ENCODE measurements at regions not wholly inside any gene's neighbourhood (a gene's known extent, or its start where the extent isn't known, plus 50 kb on each side); places are given as distances from the start of the nearest gene placed in this dataset.

DNA sequence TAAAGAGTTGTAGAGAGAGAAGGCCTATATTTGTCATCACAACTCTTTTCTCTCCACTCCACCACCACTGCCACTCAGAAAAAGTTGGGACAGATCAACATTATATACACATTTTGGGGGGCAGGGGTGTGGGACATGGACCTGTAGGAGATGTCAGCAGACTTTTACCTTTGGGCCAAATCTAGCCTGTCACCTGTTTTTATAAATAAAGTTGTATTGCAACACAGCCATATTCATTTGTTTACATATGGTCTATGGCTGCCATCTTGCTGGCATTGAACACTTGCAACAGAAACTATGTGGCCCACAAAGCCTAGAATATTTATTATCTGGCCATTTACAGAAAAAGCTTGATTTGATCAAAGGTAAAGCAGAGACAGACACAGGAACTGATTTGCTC lies 250.7 kb downstream of the BTG1 start:
- peaks cover 16% of the 10 kb centered on the region for H3K4me1 Mint-ChIP-seq
- H3K27ac Mint-ChIP-seq = no peak overlapping the region
- no peaks in the 10 kb centered on the region for H3K36me3 Mint-ChIP-seq (ENCODE audit: low read depth)
- DNase-seq = no peak
- H3K27me3 Mint-ChIP-seq (ENCODE audit: low read depth, poor library complexity) = no peaks in the 10 kb centered on the region
- no peaks in the 10 kb centered on the region for H3K9me3 Mint-ChIP-seq
- TF ChIP-seq, protein P1, sequence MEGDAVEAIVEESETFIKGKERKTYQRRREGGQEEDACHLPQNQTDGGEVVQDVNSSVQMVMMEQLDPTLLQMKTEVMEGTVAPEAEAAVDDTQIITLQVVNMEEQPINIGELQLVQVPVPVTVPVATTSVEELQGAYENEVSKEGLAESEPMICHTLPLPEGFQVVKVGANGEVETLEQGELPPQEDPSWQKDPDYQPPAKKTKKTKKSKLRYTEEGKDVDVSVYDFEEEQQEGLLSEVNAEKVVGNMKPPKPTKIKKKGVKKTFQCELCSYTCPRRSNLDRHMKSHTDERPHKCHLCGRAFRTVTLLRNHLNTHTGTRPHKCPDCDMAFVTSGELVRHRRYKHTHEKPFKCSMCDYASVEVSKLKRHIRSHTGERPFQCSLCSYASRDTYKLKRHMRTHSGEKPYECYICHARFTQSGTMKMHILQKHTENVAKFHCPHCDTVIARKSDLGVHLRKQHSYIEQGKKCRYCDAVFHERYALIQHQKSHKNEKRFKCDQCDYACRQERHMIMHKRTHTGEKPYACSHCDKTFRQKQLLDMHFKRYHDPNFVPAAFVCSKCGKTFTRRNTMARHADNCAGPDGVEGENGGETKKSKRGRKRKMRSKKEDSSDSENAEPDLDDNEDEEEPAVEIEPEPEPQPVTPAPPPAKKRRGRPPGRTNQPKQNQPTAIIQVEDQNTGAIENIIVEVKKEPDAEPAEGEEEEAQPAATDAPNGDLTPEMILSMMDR (IDR thresholded peaks at IDR 0.05) = no peak
- H3K4me3 Mint-ChIP-seq = no peak overlapping the region

DNA sequence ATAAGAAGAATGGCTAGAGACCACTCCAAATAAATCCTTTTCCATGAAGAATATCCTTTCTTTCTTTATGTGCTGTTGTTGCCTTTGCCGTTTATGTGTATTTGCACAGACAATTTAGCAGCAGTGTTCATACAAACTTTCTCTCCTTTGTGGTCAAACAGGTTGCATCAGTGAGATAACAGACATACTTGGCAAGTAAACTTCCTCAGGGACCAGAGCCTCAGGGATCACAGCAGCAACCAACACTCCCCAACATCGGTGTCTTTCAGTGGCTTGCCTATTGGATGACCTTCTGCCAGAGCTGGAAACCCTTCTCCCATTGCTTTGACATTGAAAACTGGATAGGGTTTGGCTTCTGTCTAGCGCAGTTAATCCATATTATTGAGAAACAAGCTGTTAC lies 252.2 kb downstream of the BTG1 start:
- H3K4me1 Mint-ChIP-seq = peaks cover 11% of the 10 kb centered on the region

DNA sequence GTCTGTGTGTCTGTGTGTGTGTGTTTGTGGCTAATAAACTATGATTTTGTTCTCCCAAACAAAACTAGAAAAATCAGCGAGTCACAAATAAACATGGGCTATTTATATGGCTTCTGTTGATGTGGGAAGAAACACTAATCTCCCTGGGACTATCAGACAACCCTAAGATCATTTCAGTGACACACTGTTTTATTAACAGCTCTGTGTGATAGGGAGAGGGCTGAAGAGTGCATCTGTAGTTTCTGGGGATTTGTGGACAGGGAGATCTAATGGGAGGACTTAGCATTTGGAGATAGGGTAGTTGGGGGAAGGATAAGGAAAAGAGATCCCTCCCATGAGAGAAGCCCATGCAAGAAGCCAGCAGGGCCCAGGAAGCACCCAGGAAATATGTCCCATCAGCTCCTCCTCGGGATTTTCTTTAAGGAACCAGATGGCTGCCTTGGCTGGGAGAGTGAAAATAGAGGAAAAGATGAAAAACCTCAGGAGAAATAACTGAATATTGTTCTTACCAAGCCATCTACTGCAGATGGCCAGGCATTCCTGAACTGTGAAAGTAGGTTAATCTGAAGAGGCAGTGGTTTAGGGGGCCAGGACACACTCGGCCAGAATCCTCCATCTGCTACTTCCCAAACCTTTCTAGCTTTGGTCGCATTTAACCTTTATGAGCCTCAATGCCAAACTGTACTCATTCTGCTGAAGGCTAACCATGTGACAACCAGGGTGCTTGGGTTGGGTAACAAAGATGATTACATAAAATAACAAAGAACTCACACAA lies 253.4 kb downstream of the BTG1 start:
- no peaks in the 10 kb centered on the region for H3K36me3 Mint-ChIP-seq (ENCODE audit: low read depth)
- peaks cover 11% of the 10 kb centered on the region for H3K4me1 Mint-ChIP-seq
- DNase-seq = no peak
- no peak overlapping the region for H3K4me3 Mint-ChIP-seq
- no peak overlapping the region for H3K27ac Mint-ChIP-seq
- TF ChIP-seq, protein P1 (IDR thresholded peaks at IDR 0.05) = no peak
- H3K27me3 Mint-ChIP-seq (ENCODE audit: low read depth, poor library complexity) = no peaks in the 10 kb centered on the region
- H3K9me3 Mint-ChIP-seq = no peaks in the 10 kb centered on the region

More for the DNA sequence above, 252.2 kb downstream of the BTG1 start:
- Mint-ChIP-seq H3K36me3 (ENCODE audit: low read depth) (no peaks in the 10 kb centered on the region), H3K4me3 (no peak overlapping the region), H3K27ac (no peak overlapping the region), H3K9me3 (no peaks in the 10 kb centered on the region), H3K27me3 (ENCODE audit: low read depth, poor library complexity) (no peaks in the 10 kb centered on the region)
- TF ChIP-seq, protein P1 (IDR thresholded peaks at IDR 0.05) = no peak
- no peak for DNase-seq

DNA sequence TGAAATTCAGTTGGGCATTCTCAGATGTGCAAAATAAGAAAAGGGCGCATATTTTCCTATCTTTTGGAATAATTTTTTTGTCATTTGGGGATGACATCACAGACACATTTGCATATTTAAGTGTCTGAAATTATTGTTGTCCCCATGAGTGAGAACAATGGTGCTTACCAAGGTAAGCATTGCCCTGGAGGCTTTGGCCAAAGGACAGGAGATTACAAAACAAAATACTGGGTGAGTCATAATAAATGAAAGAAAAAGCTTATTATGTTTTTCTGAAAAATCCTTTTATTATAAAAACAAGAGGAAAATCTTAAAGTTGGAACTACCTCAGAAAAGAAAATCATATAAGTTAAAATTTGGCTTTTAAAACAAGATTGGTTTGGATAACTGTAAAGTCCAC lies 254.9 kb downstream of the BTG1 start:
- Mint-ChIP-seq H3K36me3 (ENCODE audit: low read depth) (no peaks in the 10 kb centered on the region), H3K4me1 (peaks cover 14% of the 10 kb centered on the region)
- TF ChIP-seq, protein P1 (IDR thresholded peaks at IDR 0.05) = no peak

DNA sequence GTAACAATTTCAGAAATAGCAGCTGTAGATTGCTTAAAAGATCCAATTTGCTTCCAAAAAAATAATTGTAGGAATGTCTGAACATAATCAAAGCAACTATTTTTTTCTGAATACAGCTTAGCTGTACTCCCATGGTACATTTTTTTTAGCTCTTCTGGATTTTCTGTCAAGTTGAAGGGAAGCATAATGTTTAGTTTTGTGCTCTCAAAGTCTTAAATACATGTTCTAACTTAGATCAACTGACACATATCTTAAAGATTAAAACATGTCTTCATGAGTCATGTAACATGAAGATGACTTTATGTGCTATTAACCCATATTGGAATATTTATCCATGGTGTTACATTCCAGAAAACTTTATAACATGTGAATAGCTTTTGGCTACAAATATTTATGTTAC lies 255.7 kb downstream of the BTG1 start:
- Mint-ChIP-seq H3K9me3 (no peaks in the 10 kb centered on the region), H3K27ac (no peak overlapping the region), H3K4me3 (no peak overlapping the region), H3K27me3 (ENCODE audit: low read depth, poor library complexity) (no peaks in the 10 kb centered on the region), H3K4me1 (peaks cover 18% of the 10 kb centered on the region), H3K36me3 (ENCODE audit: low read depth) (no peaks in the 10 kb centered on the region)
- TF ChIP-seq, protein P1 (IDR thresholded peaks at IDR 0.05) = no peak
- DNase-seq = no peak

More for the DNA sequence above, 254.9 kb downstream of the BTG1 start:
- DNase-seq = no peak
- H3K9me3 Mint-ChIP-seq = no peaks in the 10 kb centered on the region
- no peak overlapping the region for H3K4me3 Mint-ChIP-seq
- H3K27me3 Mint-ChIP-seq (ENCODE audit: low read depth, poor library complexity) = no peaks in the 10 kb centered on the region
- no peak overlapping the region for H3K27ac Mint-ChIP-seq

DNA sequence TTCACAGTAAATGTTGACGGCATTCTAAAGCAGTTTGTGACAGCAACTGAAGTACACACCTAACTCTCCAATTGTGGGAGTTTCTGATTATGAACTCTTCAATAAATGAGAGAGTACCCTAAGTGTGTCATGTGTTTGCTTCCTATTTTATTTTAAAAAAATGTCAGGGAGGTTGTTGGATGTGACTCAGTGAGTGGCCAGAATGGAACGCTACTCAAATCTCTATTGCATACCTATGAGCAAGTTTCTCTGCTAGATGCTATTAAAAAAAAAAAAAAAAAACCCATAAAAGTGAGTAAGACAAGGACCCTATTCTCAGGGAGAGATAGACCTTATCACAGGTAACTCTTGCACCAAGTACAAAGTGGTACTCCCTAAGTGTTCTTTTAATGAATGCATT lies 256.6 kb downstream of the BTG1 start:
- H3K27me3 Mint-ChIP-seq (ENCODE audit: low read depth, poor library complexity) = no peaks in the 10 kb centered on the region
- H3K9me3 Mint-ChIP-seq = no peaks in the 10 kb centered on the region
- no peaks in the 10 kb centered on the region for H3K36me3 Mint-ChIP-seq (ENCODE audit: low read depth)
- no peak overlapping the region for H3K4me3 Mint-ChIP-seq
- H3K4me1 Mint-ChIP-seq = peaks cover 27% of the 10 kb centered on the region
- DNase-seq = no peak
- no peak overlapping the region for H3K27ac Mint-ChIP-seq
- TF ChIP-seq, protein P1 (IDR thresholded peaks at IDR 0.05) = no peak

Measured in nephron progenitor cell (in vitro differentiated cells).